Activated B cell treated with CpG ODN at 0.5 μM for 24 hours (primary cell): ENCODE measurements at regions not wholly inside any gene's neighbourhood (a gene's known extent, or its start where the extent isn't known, plus 50 kb on each side); places are given as distances from the start of the nearest gene placed in this dataset.

ENCODE experiments used
- ATAC-seq: fragments of 200-7000 bp; cut with Tn5 transposase; one replicate; pipeline ENCODE4 v1.10.0; 2021; ENCODE audit warnings: low read depth, mild to moderate bottlenecking, moderate library complexity
- CTCF ChIA-PET: fragments of 350-600 bp; sonication (Branson Sonifier 250); formaldehyde crosslinking; loops from one replicate; lab custom pipeline; 2021; ENCODE audit warnings: antibody characterized with exemption; lab: Charles Lee
- POLR2A ChIA-PET: fragments of 350-600 bp; sonication (Branson Sonifier 250); formaldehyde crosslinking; loops from one replicate; lab custom pipeline; 2021; ENCODE audit warnings: antibody characterized with exemption; lab: Charles Lee
- DNase-seq: peaks from one replicate; pipeline ENCODE4 v3.0.0; 2022
- H3K27ac Mint-ChIP-seq: one replicate; pipeline ENCODE4 v1.8.0; 2020; ENCODE audit warnings: mixed read lengths
- H3K27me3 Mint-ChIP-seq: one replicate; pipeline ENCODE4 v1.8.0; 2021; ENCODE audit warnings: mixed read lengths
- H3K36me3 Mint-ChIP-seq: one replicate; pipeline ENCODE4 v1.8.0; 2021; ENCODE audit warnings: low read depth, mixed read lengths
- H3K4me1 Mint-ChIP-seq: one replicate; pipeline ENCODE4 v1.8.0; 2021; ENCODE audit warnings: mixed read lengths
- H3K4me3 Mint-ChIP-seq: one replicate; pipeline ENCODE4 v1.8.0; 2020; ENCODE audit warnings: mild to moderate bottlenecking, mixed read lengths
- H3K9me3 Mint-ChIP-seq: one replicate; pipeline ENCODE4 v1.8.0; 2020; ENCODE audit warnings: mixed read lengths
- intact Hi-C: fragments of 100-400 bp; cut with micrococcal nuclease; formaldehyde crosslinking; loops from one replicate; pipeline ENCODE4 v1.15.1; 2024
- TF ChIP-seq, protein P1 (sequence below): fragments of 200-600 bp; IDR thresholded peaks from one replicate; pipeline ENCODE4 v1.8.0; 2022; ENCODE audit warnings: antibody characterized with exemption, mild to moderate bottlenecking

DNA sequence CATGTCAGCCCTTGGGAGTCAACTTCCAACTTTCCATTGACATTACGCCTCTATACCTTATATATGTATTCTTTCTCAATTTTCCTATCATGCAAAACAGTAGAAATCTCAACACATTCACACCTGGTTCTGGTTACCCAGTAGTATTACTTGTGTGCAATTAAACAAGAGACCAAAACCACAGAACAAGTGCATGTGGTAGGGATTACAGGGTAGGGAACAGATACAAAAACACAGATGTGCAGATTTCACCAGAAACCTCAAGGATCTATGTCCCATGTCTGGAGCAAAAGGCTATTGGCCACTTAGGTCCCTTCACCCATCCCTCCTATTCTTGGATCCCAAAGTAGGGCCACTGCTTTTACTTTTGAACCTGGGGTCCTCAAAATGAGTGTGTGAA, 143.6 kb upstream of the ZCCHC13 start:
- Mint-ChIP-seq H3K9me3 (no peaks in the 10 kb centered on the region), H3K27ac (no peak overlapping the region), H3K4me1 (no peaks in the 10 kb centered on the region), H3K4me3 (no peak overlapping the region), H3K36me3 (peaks cover 3% of the 10 kb centered on the region), H3K27me3 (no peaks in the 10 kb centered on the region)
- CTCF ChIA-PET = no interaction called here
- DNase-seq (no peak), ATAC-seq (no peak)
- POLR2A ChIA-PET = no interaction called here
- intact Hi-C loops = no loop called here
- TF ChIP-seq, protein P1, sequence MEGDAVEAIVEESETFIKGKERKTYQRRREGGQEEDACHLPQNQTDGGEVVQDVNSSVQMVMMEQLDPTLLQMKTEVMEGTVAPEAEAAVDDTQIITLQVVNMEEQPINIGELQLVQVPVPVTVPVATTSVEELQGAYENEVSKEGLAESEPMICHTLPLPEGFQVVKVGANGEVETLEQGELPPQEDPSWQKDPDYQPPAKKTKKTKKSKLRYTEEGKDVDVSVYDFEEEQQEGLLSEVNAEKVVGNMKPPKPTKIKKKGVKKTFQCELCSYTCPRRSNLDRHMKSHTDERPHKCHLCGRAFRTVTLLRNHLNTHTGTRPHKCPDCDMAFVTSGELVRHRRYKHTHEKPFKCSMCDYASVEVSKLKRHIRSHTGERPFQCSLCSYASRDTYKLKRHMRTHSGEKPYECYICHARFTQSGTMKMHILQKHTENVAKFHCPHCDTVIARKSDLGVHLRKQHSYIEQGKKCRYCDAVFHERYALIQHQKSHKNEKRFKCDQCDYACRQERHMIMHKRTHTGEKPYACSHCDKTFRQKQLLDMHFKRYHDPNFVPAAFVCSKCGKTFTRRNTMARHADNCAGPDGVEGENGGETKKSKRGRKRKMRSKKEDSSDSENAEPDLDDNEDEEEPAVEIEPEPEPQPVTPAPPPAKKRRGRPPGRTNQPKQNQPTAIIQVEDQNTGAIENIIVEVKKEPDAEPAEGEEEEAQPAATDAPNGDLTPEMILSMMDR = no peak

DNA sequence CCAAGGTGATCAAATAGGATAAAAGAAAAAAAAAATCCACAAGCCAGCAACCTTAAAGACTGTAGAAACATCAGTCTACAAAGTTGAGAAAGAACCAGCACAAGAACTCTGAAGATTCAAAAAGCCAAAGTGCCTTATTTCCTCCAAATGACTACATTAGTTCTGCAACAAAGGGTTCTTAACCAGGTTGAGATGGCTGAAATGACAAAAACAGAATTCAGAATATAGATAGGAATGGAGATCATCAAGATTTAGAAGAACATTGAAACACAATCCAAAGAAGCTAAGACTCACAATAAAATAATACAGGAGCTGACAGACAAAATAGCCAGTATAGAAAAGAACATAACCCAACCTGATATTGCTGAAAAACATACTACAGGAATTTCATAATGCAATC, 156.5 kb upstream of the ZCCHC13 start:
- Mint-ChIP-seq H3K4me3 (no peak overlapping the region), H3K36me3 (peaks cover 13% of the 10 kb centered on the region), H3K27ac (no peak overlapping the region), H3K9me3 (no peaks in the 10 kb centered on the region), H3K27me3 (no peaks in the 10 kb centered on the region), H3K4me1 (no peaks in the 10 kb centered on the region)
- no peak for DNase-seq
- TF ChIP-seq, protein P1 = no peak
- no peak for ATAC-seq
- ChIA-PET CTCF (no interaction called here), POLR2A (no interaction called here)
- intact Hi-C loops = no loop called here

DNA sequence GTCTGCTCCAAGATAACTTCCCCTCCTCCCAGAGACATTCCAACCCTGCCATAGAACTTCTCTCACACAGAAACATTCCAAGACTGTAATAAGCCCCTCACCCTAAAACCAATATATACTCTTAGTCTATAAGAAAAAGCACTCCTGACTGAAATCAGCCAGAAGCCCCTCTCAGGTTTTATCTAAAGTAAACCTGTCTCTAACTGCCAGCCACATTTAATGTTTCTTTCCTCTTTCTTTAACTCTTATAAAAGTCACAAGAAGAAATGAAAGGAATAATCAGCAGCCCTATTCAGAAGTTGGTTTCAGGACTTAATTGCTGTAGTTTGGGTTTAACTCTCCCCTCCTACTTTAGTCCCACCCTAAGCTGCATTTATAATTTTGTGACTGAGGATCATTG, 165.0 kb upstream of the ZCCHC13 start:
- ATAC-seq = no peak
- POLR2A ChIA-PET = no interaction called here

DNA sequence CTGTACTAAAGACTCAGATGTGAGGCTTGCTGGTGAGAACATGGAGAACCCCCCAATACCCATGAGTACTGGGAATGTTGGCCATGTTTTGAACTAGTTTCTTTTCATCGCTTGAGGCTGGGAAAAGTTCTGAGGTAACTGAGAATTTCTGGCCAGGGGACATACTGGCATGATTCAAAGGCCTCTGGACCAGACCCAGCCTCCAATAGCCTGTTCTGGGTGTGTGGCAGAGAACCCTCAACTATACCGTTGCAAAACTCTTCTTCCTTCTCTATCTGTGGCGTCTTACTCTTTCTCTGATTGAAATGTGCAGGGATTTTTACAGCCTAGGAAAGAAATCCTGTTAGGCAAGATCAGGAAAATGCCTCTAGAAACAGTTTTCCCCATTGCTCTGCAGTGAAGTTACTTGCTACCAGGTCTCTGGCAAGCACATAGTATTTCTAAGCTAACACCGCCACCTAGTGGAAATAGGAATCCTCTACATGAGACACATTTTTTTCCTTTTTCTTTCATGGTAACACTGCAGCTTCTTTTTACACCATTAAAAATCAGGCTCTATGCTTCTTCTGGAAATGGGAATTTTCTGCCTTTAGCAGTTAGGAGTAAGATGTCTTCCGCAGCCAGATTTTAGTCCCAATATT, 170.7 kb upstream of the ZCCHC13 start:
- DNase-seq (no peak), ATAC-seq (no peak)
- intact Hi-C loops = loop anchor here (1.0 to 5.0 kb wide), 3 partner anchors 209 to 1886 kb away; no protein-coding TSS in a partner anchor
- H3K9me3 Mint-ChIP-seq = no peaks in the 10 kb centered on the region
- H3K27ac Mint-ChIP-seq = no peak overlapping the region
- H3K36me3 Mint-ChIP-seq = no peaks in the 10 kb centered on the region
- H3K4me3 Mint-ChIP-seq = no peak overlapping the region
- POLR2A ChIA-PET = no interaction called here
- no peaks in the 10 kb centered on the region for H3K4me1 Mint-ChIP-seq
- TF ChIP-seq, protein P1 = no peak
- CTCF ChIA-PET = interaction anchor here (1.0 to 2.1 kb wide), 6 partner anchors 12 to 1888 kb away, joined by 3 to 9 read pairs (median 6); no protein-coding TSS in a partner anchor
- H3K27me3 Mint-ChIP-seq = no peaks in the 10 kb centered on the region

More for the DNA sequence above, 165.0 kb upstream of the ZCCHC13 start:
- Mint-ChIP-seq H3K27me3 (no peaks in the 10 kb centered on the region), H3K4me1 (no peaks in the 10 kb centered on the region), H3K4me3 (no peak overlapping the region), H3K27ac (no peak overlapping the region), H3K9me3 (no peaks in the 10 kb centered on the region), H3K36me3 (no peaks in the 10 kb centered on the region)
- intact Hi-C loops = no loop called here
- TF ChIP-seq, protein P1 = no peak
- DNase-seq = no peak
- CTCF ChIA-PET = no interaction called here

DNA sequence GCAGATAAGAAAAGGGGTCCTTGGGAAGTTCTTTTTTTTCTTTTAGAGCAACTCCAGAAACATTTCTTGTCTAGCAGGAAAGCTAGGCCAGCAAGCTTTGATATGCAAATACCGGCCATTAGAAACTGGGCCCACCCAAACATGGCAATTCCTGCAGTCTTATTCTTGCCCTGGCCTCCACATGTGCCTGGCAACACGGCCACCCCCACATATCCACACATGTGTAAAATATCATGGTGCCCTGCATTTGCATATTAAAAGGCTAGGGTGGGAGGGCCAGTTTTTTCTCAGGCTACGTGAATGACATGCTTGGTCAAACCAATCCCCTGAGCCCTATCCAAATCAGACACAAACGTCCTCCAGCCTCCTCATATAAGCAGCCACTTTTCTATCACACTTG, 171.7 kb upstream of the ZCCHC13 start:
- intact Hi-C loops = loop anchor here (5.0 kb wide), 2 partner anchors 210 to 1885 kb away; no protein-coding TSS in a partner anchor
- ATAC-seq (no peak), DNase-seq (no peak)
- H3K36me3 Mint-ChIP-seq = no peaks in the 10 kb centered on the region
- POLR2A ChIA-PET = no interaction called here
- no peaks in the 10 kb centered on the region for H3K4me1 Mint-ChIP-seq
- TF ChIP-seq, protein P1 = no peak
- no peak overlapping the region for H3K4me3 Mint-ChIP-seq
- CTCF ChIA-PET = interaction anchor here (1.7 kb wide), 1 partner anchor 272 kb away, joined by 5 read pairs; no protein-coding TSS in a partner anchor
- H3K9me3 Mint-ChIP-seq = no peaks in the 10 kb centered on the region
- H3K27ac Mint-ChIP-seq = no peak overlapping the region
- no peaks in the 10 kb centered on the region for H3K27me3 Mint-ChIP-seq
